ENCODE measurements at regions not wholly inside any gene's neighbourhood (a gene's known extent, or its start where the extent isn't known, plus 50 kb on each side); places are given as distances from the start of the nearest gene placed in this dataset.
"Not testable (repeated sequence)": the region's sequence is repeated elsewhere in the genome, so short reads cannot be mapped to it uniquely, and the experiment has no call there.

GRCh38 chr1:221961532-221962292 lies 219.8 kb upstream of the DUSP10 start:
- DNase-seq (ENCODE audit: low read depth in 1 of 2, low spot score in 1 of 2): no peak
- no peak for TF ChIP-seq JUND (IDR thresholded peaks at IDR 0.05; ENCODE audit: low read depth)
- in situ Hi-C loops (cut with HindIII; ENCODE audit: low pct_unique_long_range_greater_than_20kb, low sequenced_read_pairs): no loop called here

GRCh38 chr1:221958161-221958562 lies 216.3 kb upstream of the DUSP10 start:
- DNase-seq (ENCODE audit: low read depth in 1 of 2, low spot score in 1 of 2); in situ Hi-C loops (cut with HindIII; ENCODE audit: low pct_unique_long_range_greater_than_20kb, low sequenced_read_pairs): not testable (repeated sequence)

GRCh38 chr1:221957350-221957749 lies 215.5 kb upstream of the DUSP10 start:
- DNase-seq (ENCODE audit: low read depth in 1 of 2, low spot score in 1 of 2); in situ Hi-C loops (cut with HindIII; ENCODE audit: low pct_unique_long_range_greater_than_20kb, low sequenced_read_pairs): not testable (repeated sequence)

- no peak for TF ChIP-seq JUND (IDR thresholded peaks at IDR 0.05; ENCODE audit: low read depth)
- in situ Hi-C loops (cut with HindIII; ENCODE audit: low pct_unique_long_range_greater_than_20kb, low sequenced_read_pairs): no loop called here
- no peak for DNase-seq (ENCODE audit: low read depth in 1 of 2, low spot score in 1 of 2)
These were observed 208.1 kb upstream of the DUSP10 start for GRCh38 chr1:221949996-221950395.

GRCh38 chr1:221948459-221948858 lies 206.6 kb upstream of the DUSP10 start:
- DNase-seq (ENCODE audit: low read depth in 1 of 2, low spot score in 1 of 2): no peak

GRCh38 chr1:221947731-221948130 lies 205.8 kb upstream of the DUSP10 start:
- DNase-seq (ENCODE audit: low read depth in 1 of 2, low spot score in 1 of 2): no peak
- in situ Hi-C loops (cut with HindIII; ENCODE audit: low pct_unique_long_range_greater_than_20kb, low sequenced_read_pairs): no loop called here
- TF ChIP-seq JUND (IDR thresholded peaks at IDR 0.05; ENCODE audit: low read depth): no peak

More at GRCh38 chr1:221948459-221948858, 206.6 kb upstream of the DUSP10 start:
- no peak for TF ChIP-seq JUND (IDR thresholded peaks at IDR 0.05; ENCODE audit: low read depth)
- in situ Hi-C loops (cut with HindIII; ENCODE audit: low pct_unique_long_range_greater_than_20kb, low sequenced_read_pairs): no loop called here

- TF ChIP-seq JUND (IDR thresholded peaks at IDR 0.05; ENCODE audit: low read depth): no peak
- no peak for DNase-seq (ENCODE audit: low read depth in 1 of 2, low spot score in 1 of 2)
- in situ Hi-C loops (cut with HindIII; ENCODE audit: low pct_unique_long_range_greater_than_20kb, low sequenced_read_pairs): no loop called here
These were observed 204.9 kb upstream of the DUSP10 start for GRCh38 chr1:221946768-221947167.

- no peak for TF ChIP-seq JUND (IDR thresholded peaks at IDR 0.05; ENCODE audit: low read depth)
- in situ Hi-C loops (cut with HindIII; ENCODE audit: low pct_unique_long_range_greater_than_20kb, low sequenced_read_pairs): no loop called here
- no peak for DNase-seq (ENCODE audit: low read depth in 1 of 2, low spot score in 1 of 2)
These were observed 203.8 kb upstream of the DUSP10 start for GRCh38 chr1:221945669-221946068.

- no peak for DNase-seq (ENCODE audit: low read depth in 1 of 2, low spot score in 1 of 2)
- in situ Hi-C loops (cut with HindIII; ENCODE audit: low pct_unique_long_range_greater_than_20kb, low sequenced_read_pairs): no loop called here
- no peak for TF ChIP-seq JUND (IDR thresholded peaks at IDR 0.05; ENCODE audit: low read depth)
These were observed 202.5 kb upstream of the DUSP10 start for GRCh38 chr1:221944247-221944870.

GRCh38 chr1:221940631-221941030 lies 198.7 kb upstream of the DUSP10 start:
- in situ Hi-C loops (cut with HindIII; ENCODE audit: low pct_unique_long_range_greater_than_20kb, low sequenced_read_pairs): no loop called here
- no peak for DNase-seq (ENCODE audit: low read depth in 1 of 2, low spot score in 1 of 2)

GRCh38 chr1:221939607-221940006 lies 197.7 kb upstream of the DUSP10 start:
- in situ Hi-C loops (cut with HindIII; ENCODE audit: low pct_unique_long_range_greater_than_20kb, low sequenced_read_pairs): no loop called here
- DNase-seq (ENCODE audit: low read depth in 1 of 2, low spot score in 1 of 2): no peak
- no peak for TF ChIP-seq JUND (IDR thresholded peaks at IDR 0.05; ENCODE audit: low read depth)

More at GRCh38 chr1:221940631-221941030, 198.7 kb upstream of the DUSP10 start:
- no peak for TF ChIP-seq JUND (IDR thresholded peaks at IDR 0.05; ENCODE audit: low read depth)

- in situ Hi-C loops (cut with HindIII; ENCODE audit: low pct_unique_long_range_greater_than_20kb, low sequenced_read_pairs): no loop called here
These were observed 195.5 kb upstream of the DUSP10 start for GRCh38 chr1:221937155-221937953.

GRCh38 chr1:221933814-221934213 lies 191.9 kb upstream of the DUSP10 start:
- TF ChIP-seq JUND (IDR thresholded peaks at IDR 0.05; ENCODE audit: low read depth): no peak
- in situ Hi-C loops (cut with HindIII; ENCODE audit: low pct_unique_long_range_greater_than_20kb, low sequenced_read_pairs): no loop called here
- DNase-seq (ENCODE audit: low read depth in 1 of 2, low spot score in 1 of 2): no peak

More at GRCh38 chr1:221937155-221937953, 195.5 kb upstream of the DUSP10 start:
- no peak for DNase-seq (ENCODE audit: low read depth in 1 of 2, low spot score in 1 of 2)
- no peak for TF ChIP-seq JUND (IDR thresholded peaks at IDR 0.05; ENCODE audit: low read depth)

All from T47D (cell line).